HepG2 (cell line): ENCODE measurements at regions not wholly inside any gene's neighbourhood (a gene's known extent, or its start where the extent isn't known, plus 50 kb on each side); places are given as distances from the start of the nearest gene placed in this dataset.

Experiments used
- ATAC-seq: fragments of 200-7000 bp; cut with Tn5 transposase; 3 replicates; pipeline ENCODE4 v1.9.1; 2020; ENCODE audit warnings: mild to moderate bottlenecking, moderate library complexity
- BruUV-seq: library from RNA; stranded (reverse); fragments of 400-500 nt; replicated peaks from 2 replicates; lab custom pipeline; 2021; lab: Mats Ljungman, UMichigan
- CTCF ChIA-PET: fragments of 300-600 bp; formaldehyde crosslinking; extraction: SDS; loops from one replicate; lab custom pipeline; 2021; ENCODE audit warnings: low total read pairs, inconsistent platforms, low intra/inter-chr PET ratio; lab: Yijun Ruan, JAX
- POLR2A ChIA-PET: fragments of 350-600 bp; sonication (Branson Sonifier 250); formaldehyde crosslinking; loops from one replicate; lab custom pipeline; 2020; ENCODE audit warnings: antibody characterized with exemption, inconsistent platforms; lab: Yijun Ruan, JAX
- DNase-seq: peaks from one replicate; pipeline ENCODE4 v3.0.0-alpha.2; 2015; ENCODE audit warnings: low spot score
- FAIRE-seq: peaks from 3 replicates; lab custom pipeline; 2011; peaks lifted over from hg19 to GRCh38; lab: Jason Lieb, UNC
- H2AFZ ChIP-seq: one replicate; pipeline ENCODE4 v1.6.1; 2011; ENCODE audit warnings: low read length, inconsistent platforms
- H3K27ac ChIP-seq: fragments of 300-600 bp; 3 replicates; pipeline ENCODE4 v1.8.0; 2011; ENCODE audit warnings: mixed run types, mild to moderate bottlenecking, mixed read lengths, low read length, inconsistent platforms; ENCODE audit not compliant: insufficient read depth; ENCODE audit errors: extremely low read length
- H3K27me3 ChIP-seq, 2 experiments: fragments of 200-600 bp in 1 of 2; 2 replicates in 1 of 2; 3 replicates in 1 of 2; pipeline versions ENCODE4 v1.6.0 to v1.8.0; 2011; ENCODE audit warnings: low read length in 2 of 2, mild to moderate bottlenecking in 2 of 2, moderate library complexity in 2 of 2, inconsistent platforms in 1 of 2; ENCODE audit not compliant: insufficient read depth in 2 of 2, control insufficient read depth in 1 of 2
- H3K36me3 ChIP-seq, 2 experiments: fragments of 200-600 bp in 1 of 2; replicated peaks in 1 of 2; 2 replicates in 1 of 2; 3 replicates in 1 of 2; pipeline versions ENCODE4 v1.5.1 to v1.8.0; 2011; ENCODE audit warnings: low read length in 2 of 2, inconsistent platforms in 1 of 2; ENCODE audit not compliant: insufficient read depth in 2 of 2, control insufficient read depth in 1 of 2
- H3K4me1 ChIP-seq: 2 replicates; pipeline ENCODE4 v1.5.1; 2012; ENCODE audit warnings: low read length, inconsistent platforms; ENCODE audit not compliant: insufficient read depth
- H3K4me2 ChIP-seq: 2 replicates; pipeline ENCODE4 v1.6.0; 2011; ENCODE audit warnings: low read depth, low read length, inconsistent platforms
- H3K4me3 ChIP-seq, 3 experiments: fragments of 200-600 bp in 1 of 3; sonication (generic), shearing (Covaris generic) in 1 of 3; replicated peaks in 1 of 3; 2 replicates each; pipeline ENCODE4 v1.5.1; 2011 to 2016; ENCODE audit warnings: low read length in 3 of 3, inconsistent platforms in 2 of 3, low read depth in 2 of 3, mild to moderate bottlenecking in 2 of 3, control low read depth in 1 of 3, mixed read lengths in 1 of 3; ENCODE audit not compliant: insufficient read depth in 1 of 3
- H3K79me2 ChIP-seq: one replicate; pipeline ENCODE4 v1.6.1; 2011; ENCODE audit warnings: low read length, inconsistent platforms; ENCODE audit not compliant: insufficient read depth
- H3K9ac ChIP-seq: 2 replicates; pipeline ENCODE4 v1.6.0; 2011; ENCODE audit warnings: mild to moderate bottlenecking, low read depth, low read length, inconsistent platforms; ENCODE audit not compliant: insufficient read depth
- H3K9me3 ChIP-seq: 2 replicates; pipeline ENCODE4 v1.5.1; 2012; ENCODE audit warnings: mild to moderate bottlenecking, low read length
- H4K20me1 ChIP-seq: 2 replicates; pipeline ENCODE4 v1.6.0; 2011; ENCODE audit warnings: inconsistent platforms, mild to moderate bottlenecking, low read length, moderate library complexity; ENCODE audit not compliant: insufficient read depth
- DNMT3B ChIP-seq: conservative IDR thresholded peaks from 2 replicates; pipeline ENCODE4 v1.6.1; 2016; ENCODE audit warnings: missing biosample characterization, control low read depth
- FOXK2 ChIP-seq: fragments of 450-650 bp; IDR thresholded peaks from 2 replicates; pipeline ENCODE4 v1.6.1; 2016
- FOXP1 ChIP-seq, 2 experiments: fragments of 450-650 bp in 1 of 2; IDR thresholded peaks; 2 replicates each; pipeline ENCODE4 v1.6.1; 2017 to 2018; ENCODE audit warnings: antibody characterized with exemption in 1 of 2
- HNRNPH1 ChIP-seq: fragments of 200-400 bp; formaldehyde crosslinking; optimal IDR thresholded peaks from 2 replicates; pipeline ENCODE3; 2017; ENCODE audit warnings: mild to moderate bottlenecking, low read depth, low read length
- KIAA2018 ChIP-seq: sonication (generic); formaldehyde crosslinking; IDR thresholded peaks from 2 replicates; pipeline ENCODE4 v1.5.0; 2020; ENCODE audit warnings: mild to moderate bottlenecking, missing genetic modification reagents, borderline replicate concordance
- KMT2A ChIP-seq: sonication (generic); formaldehyde crosslinking; IDR thresholded peaks from 2 replicates; pipeline ENCODE4 v1.4.0; 2020; ENCODE audit warnings: missing genetic modification reagents
- NBN ChIP-seq: fragments of 450-650 bp; conservative IDR thresholded peaks from 2 replicates; pipeline ENCODE4 v1.6.1; 2017
- NFE2 ChIP-seq: sonication (generic); formaldehyde crosslinking; IDR thresholded peaks from 2 replicates; pipeline ENCODE4 v1.4.0; 2020; ENCODE audit warnings: missing genetic modification reagents
- NFKBIZ ChIP-seq: IDR thresholded peaks from 2 replicates; pipeline ENCODE4 v1.6.1; 2018; ENCODE audit warnings: missing genetic modification reagents, missing compliant biosample characterization
- NR2F1 ChIP-seq, 2 experiments: fragments of 450-650 bp in 1 of 2; formaldehyde crosslinking in 1 of 2; IDR thresholded peaks; 2 replicates each; pipeline versions ENCODE4 v1.5.0 to v1.6.1; 2016 to 2020; ENCODE audit warnings: mild to moderate bottlenecking in 1 of 2, missing compliant biosample characterization in 1 of 2, missing genetic modification reagents in 1 of 2, moderate library complexity in 1 of 2
- PATZ1 ChIP-seq: sonication (generic); formaldehyde crosslinking; IDR thresholded peaks from 2 replicates; pipeline ENCODE4 v1.4.0; 2020; ENCODE audit warnings: missing genetic modification reagents
- TRIM24 ChIP-seq: sonication (generic); formaldehyde crosslinking; IDR thresholded peaks from 2 replicates; pipeline ENCODE4 v1.8.0; 2022; ENCODE audit warnings: mild to moderate bottlenecking, missing genetic modification reagents
- ZBTB42 ChIP-seq: sonication (generic); formaldehyde crosslinking; IDR thresholded peaks from 2 replicates; pipeline ENCODE4 v1.5.0; 2020; ENCODE audit warnings: mild to moderate bottlenecking, missing genetic modification reagents
- ZNF292 ChIP-seq: sonication (generic); formaldehyde crosslinking; IDR thresholded peaks from 2 replicates; pipeline ENCODE4 v1.8.1; 2022; ENCODE audit warnings: mild to moderate bottlenecking, low read depth, missing genetic modification reagents, borderline replicate concordance
- ZNF460 ChIP-seq: sonication (generic); formaldehyde crosslinking; IDR thresholded peaks from 2 replicates; pipeline ENCODE4 v1.5.1; 2020; ENCODE audit warnings: missing genetic modification reagents, mild to moderate bottlenecking, borderline replicate concordance
- ZNF720 ChIP-seq: sonication (generic); formaldehyde crosslinking; IDR thresholded peaks from 2 replicates; pipeline ENCODE4 v1.4.0; 2020; ENCODE audit warnings: missing genetic modification reagents
- ZNF781 ChIP-seq: sonication (generic); formaldehyde crosslinking; IDR thresholded peaks from 2 replicates; pipeline ENCODE4 v1.5.1; 2020; ENCODE audit warnings: borderline replicate concordance, mild to moderate bottlenecking, missing genetic modification reagents; ENCODE audit errors: not compliant biosample characterization
- WGBS: methylation state at CpG from one replicate; pipeline ENCODE4 v1.1.6; 2017; ENCODE audit warnings: low lambda C conversion rate; 5-methylcytosine and 5-hydroxymethylcytosine counted together
- in situ Hi-C: cut with HindIII; loops from 2 replicates; pipeline ENCODE4 v1.10.0; 2017; ENCODE audit warnings: low pct_unique_long_range_greater_than_20kb; ENCODE audit not compliant: extremely low pct_ligation_motif_present
- intact Hi-C: fragments of 100-400 bp; cut with micrococcal nuclease; formaldehyde crosslinking; loops from one replicate; pipeline ENCODE4 v1.10.0; 2022; ENCODE audit not compliant: unreplicated experiment

- H3K79me2 ChIP-seq, result no peaks in the 10 kb centered on the region
- H3K9me3 ChIP-seq, result no peaks in the 10 kb centered on the region
- intact Hi-C loops, result no loop called here
- H2AFZ ChIP-seq, result no peak overlapping the region
- BruUV-seq, result no TSS peak
- FAIRE-seq (no peak), ATAC-seq (no peak), DNase-seq (no peak)
- H3K4me1 ChIP-seq, result no peaks in the 10 kb centered on the region
- ChIA-PET CTCF (no interaction called here), POLR2A (no interaction called here)
- no peak overlapping the region for H3K4me2 ChIP-seq
- no peaks in the 10 kb centered on the region for H4K20me1 ChIP-seq
- no peak overlapping the region for H3K27ac ChIP-seq
- H3K4me3 ChIP-seq, result no peak overlapping the region
- no peaks in the 10 kb centered on the region for H3K36me3 ChIP-seq
- WGBS, result 9% methylated on average over 3 of the region's 3 CpGs
- in situ Hi-C loops, result no loop called here
- H3K9ac ChIP-seq, result no peak overlapping the region
- no peaks in the 10 kb centered on the region for H3K27me3 ChIP-seq
- TF ChIP-seq FOXP1 (IDR thresholded peaks at IDR 0.05) (no peak), FOXP1 (CRISPR knock-in tag; IDR thresholded peaks at IDR 0.05) (no peak), NBN (no peak), PATZ1 (no peak), ZNF781 (CRISPR knock-in tag) (no peak), NR2F1 (CRISPR knock-in tag; IDR thresholded peaks at IDR 0.05) (no peak), ZNF720 (no peak), KIAA2018 (CRISPR knock-in tag) (no peak), ZBTB42 (CRISPR knock-in tag) (no peak), ZNF292 (CRISPR knock-in tag) (no peak), DNMT3B (no peak), NFE2 (CRISPR knock-in tag) (no peak), TRIM24 (CRISPR knock-in tag) (no peak), KMT2A (no peak), HNRNPH1 (no peak), ZNF460 (CRISPR knock-in tag) (no peak), FOXK2 (no peak), NFKBIZ (no peak)
Measured at GRCh38 chr13:109649713-109650112, 136.7 kb downstream of the IRS2 start.
